SU-DHL-6 (cell line): ENCODE measurements at regions not wholly inside any gene's neighbourhood (a gene's known extent, or its start where the extent isn't known, plus 50 kb on each side); places are given as distances from the start of the nearest gene placed in this dataset.

Experiments
- EZH2phosphoT487 ChIP-seq: fragments of 200-600 bp; sonication (generic), shearing (Covaris generic); conservative IDR thresholded peaks from 2 replicates; pipeline ENCODE4 v1.6.1; 2018; ENCODE audit warnings: mild to moderate bottlenecking, antibody characterized with exemption, low read length, moderate library complexity, mixed read lengths
- TF ChIP-seq, protein P1 (sequence below): fragments of 200-600 bp; sonication (generic); IDR thresholded peaks from one replicate; pipeline ENCODE4 v1.5.1; 2017; ENCODE audit warnings: antibody characterized with exemption, mild to moderate bottlenecking, low read length, moderate library complexity; ENCODE audit not compliant: insufficient read depth, poor library complexity, severe bottlenecking

DNA sequence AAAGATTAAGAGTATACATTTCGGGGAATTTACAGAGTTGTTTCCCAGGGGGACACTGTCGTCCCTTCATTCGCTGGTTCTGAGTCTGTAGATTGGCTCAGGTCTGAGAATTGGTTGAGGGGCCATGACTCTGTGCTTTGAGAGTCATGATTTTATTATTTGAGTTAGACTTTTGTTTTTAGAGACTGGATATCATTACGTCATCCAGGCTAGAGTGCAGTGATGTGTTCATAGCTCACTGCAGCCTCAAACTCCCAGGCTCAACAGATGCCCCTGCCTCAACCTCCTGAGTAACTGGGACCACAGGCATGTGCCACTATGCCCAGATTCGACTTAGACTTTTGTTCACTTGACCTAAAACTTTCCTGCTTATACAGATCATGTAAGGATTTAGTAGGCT is 112.3 kb upstream of the C14orf180 start:
- TF ChIP-seq, protein P1, sequence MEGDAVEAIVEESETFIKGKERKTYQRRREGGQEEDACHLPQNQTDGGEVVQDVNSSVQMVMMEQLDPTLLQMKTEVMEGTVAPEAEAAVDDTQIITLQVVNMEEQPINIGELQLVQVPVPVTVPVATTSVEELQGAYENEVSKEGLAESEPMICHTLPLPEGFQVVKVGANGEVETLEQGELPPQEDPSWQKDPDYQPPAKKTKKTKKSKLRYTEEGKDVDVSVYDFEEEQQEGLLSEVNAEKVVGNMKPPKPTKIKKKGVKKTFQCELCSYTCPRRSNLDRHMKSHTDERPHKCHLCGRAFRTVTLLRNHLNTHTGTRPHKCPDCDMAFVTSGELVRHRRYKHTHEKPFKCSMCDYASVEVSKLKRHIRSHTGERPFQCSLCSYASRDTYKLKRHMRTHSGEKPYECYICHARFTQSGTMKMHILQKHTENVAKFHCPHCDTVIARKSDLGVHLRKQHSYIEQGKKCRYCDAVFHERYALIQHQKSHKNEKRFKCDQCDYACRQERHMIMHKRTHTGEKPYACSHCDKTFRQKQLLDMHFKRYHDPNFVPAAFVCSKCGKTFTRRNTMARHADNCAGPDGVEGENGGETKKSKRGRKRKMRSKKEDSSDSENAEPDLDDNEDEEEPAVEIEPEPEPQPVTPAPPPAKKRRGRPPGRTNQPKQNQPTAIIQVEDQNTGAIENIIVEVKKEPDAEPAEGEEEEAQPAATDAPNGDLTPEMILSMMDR, result no peak
- no peak for TF ChIP-seq EZH2phosphoT487
